ENCODE measurements at regions not wholly inside any gene's neighbourhood (a gene's known extent, or its start where the extent isn't known, plus 50 kb on each side); places are given as distances from the start of the nearest gene placed in this dataset.

DNA sequence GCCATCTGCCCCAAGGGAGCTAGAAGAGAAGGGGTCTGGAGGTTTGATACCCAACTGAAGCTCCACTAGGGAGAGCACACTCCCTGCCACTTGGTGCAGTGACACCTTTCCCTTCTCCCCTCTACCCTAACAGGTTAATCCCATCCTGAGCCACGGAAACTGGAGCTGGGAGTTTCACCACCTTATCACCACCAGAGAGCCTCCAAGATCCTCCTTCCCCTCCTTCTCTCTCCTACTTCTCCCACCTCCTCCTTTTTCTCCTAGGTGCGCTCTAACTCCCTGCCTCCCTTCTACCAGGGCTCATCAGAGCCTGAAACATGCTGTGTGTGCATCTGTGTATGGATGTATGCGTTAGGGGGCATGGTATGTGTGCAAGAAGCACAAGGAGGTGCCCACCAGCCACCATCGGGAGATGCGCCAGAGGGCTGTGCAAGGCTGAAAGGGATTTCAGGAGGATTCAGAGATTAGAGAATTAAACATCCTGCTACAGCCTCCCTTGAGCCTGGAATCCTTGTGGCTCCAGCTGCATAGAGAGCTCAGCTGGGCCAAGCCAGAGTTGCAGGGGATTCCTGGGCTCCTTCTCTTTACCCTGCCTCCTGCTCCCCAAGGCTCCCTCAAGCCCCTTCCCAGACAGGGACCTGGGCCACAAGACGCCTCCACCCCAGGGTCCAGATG is 89.8 kb downstream of the PCDH1 start:
- TF ChIP-seq, protein P1, sequence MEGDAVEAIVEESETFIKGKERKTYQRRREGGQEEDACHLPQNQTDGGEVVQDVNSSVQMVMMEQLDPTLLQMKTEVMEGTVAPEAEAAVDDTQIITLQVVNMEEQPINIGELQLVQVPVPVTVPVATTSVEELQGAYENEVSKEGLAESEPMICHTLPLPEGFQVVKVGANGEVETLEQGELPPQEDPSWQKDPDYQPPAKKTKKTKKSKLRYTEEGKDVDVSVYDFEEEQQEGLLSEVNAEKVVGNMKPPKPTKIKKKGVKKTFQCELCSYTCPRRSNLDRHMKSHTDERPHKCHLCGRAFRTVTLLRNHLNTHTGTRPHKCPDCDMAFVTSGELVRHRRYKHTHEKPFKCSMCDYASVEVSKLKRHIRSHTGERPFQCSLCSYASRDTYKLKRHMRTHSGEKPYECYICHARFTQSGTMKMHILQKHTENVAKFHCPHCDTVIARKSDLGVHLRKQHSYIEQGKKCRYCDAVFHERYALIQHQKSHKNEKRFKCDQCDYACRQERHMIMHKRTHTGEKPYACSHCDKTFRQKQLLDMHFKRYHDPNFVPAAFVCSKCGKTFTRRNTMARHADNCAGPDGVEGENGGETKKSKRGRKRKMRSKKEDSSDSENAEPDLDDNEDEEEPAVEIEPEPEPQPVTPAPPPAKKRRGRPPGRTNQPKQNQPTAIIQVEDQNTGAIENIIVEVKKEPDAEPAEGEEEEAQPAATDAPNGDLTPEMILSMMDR (conservative IDR thresholded peaks at IDR 0.05 in 1 of 2, IDR thresholded peaks at IDR 0.05 in 1 of 2; ENCODE audit: extremely low read depth in 1 of 2, insufficient read depth in 1 of 2, low read depth in 1 of 2, low read length in 2 of 2): no peak
- no peak for TF ChIP-seq EZH2 (IDR thresholded peaks at IDR 0.05; ENCODE audit: borderline replicate concordance, low read length)

Measured in mammary epithelial cell (primary cell).